ENCODE measurements at regions not wholly inside any gene's neighbourhood (a gene's known extent, or its start where the extent isn't known, plus 50 kb on each side); places are given as distances from the start of the nearest gene placed in this dataset.
"Not testable (repeated sequence)": the region's sequence is repeated elsewhere in the genome, so short reads cannot be mapped to it uniquely, and the experiment has no call there.

GRCh38 chrX:114065577-114066223 lies 518.2 kb upstream of the HTR2C start:
- H3K4me1 ChIP-seq (ENCODE audit: insufficient read depth): no peaks in the 10 kb centered on the region
- H3K4me3 ChIP-seq (ENCODE audit: low read depth, low read length): no peak overlapping the region
- 82% methylated on average over 4 of the region's 4 CpGs for WGBS
- no peaks in the 10 kb centered on the region for H3K36me3 ChIP-seq (ENCODE audit: insufficient read depth)
- H3K27ac ChIP-seq (ENCODE audit: low read depth): no peak overlapping the region
- no peak for DNase-seq (ENCODE audit: extremely low spot score)

- Histone ChIP-seq H3K4me3 (ENCODE audit: low read depth, low read length) (no peak overlapping the region), H3K27ac (ENCODE audit: low read depth) (no peak overlapping the region), H3K36me3 (ENCODE audit: insufficient read depth) (no peaks in the 10 kb centered on the region), H3K4me1 (ENCODE audit: insufficient read depth) (no peaks in the 10 kb centered on the region)
- DNase-seq (ENCODE audit: extremely low spot score): no peak
These were observed 522.7 kb upstream of the HTR2C start for GRCh38 chrX:114061226-114061625.

GRCh38 chrX:114058988-114059418 lies 524.9 kb upstream of the HTR2C start:
- Histone ChIP-seq H3K4me3 (ENCODE audit: low read depth, low read length) (no peak overlapping the region), H3K36me3 (ENCODE audit: insufficient read depth) (no peaks in the 10 kb centered on the region), H3K27ac (ENCODE audit: low read depth) (no peak overlapping the region), H3K4me1 (ENCODE audit: insufficient read depth) (no peaks in the 10 kb centered on the region)
- DNase-seq (ENCODE audit: extremely low spot score): no peak
- WGBS: 57% methylated on average over 15 of the region's 15 CpGs

GRCh38 chrX:114057422-114057821 lies 526.5 kb upstream of the HTR2C start:
- H3K4me3 ChIP-seq (ENCODE audit: low read depth, low read length); H3K36me3 ChIP-seq (ENCODE audit: insufficient read depth); DNase-seq (ENCODE audit: extremely low spot score); H3K4me1 ChIP-seq (ENCODE audit: insufficient read depth); H3K27ac ChIP-seq (ENCODE audit: low read depth): not testable (repeated sequence)
- WGBS: 95% methylated on average over 11 of the region's 11 CpGs

GRCh38 chrX:114051667-114052315 lies 532.1 kb upstream of the HTR2C start:
- 86% methylated on average over 4 of the region's 4 CpGs for WGBS
- Histone ChIP-seq H3K36me3 (ENCODE audit: insufficient read depth) (no peaks in the 10 kb centered on the region), H3K4me3 (ENCODE audit: low read depth, low read length) (no peak overlapping the region), H3K27ac (ENCODE audit: low read depth) (no peak overlapping the region), H3K4me1 (ENCODE audit: insufficient read depth) (no peaks in the 10 kb centered on the region)
- no peak for DNase-seq (ENCODE audit: extremely low spot score)

- Histone ChIP-seq H3K4me3 (ENCODE audit: low read depth, low read length) (no peak overlapping the region), H3K27ac (ENCODE audit: low read depth) (no peak overlapping the region), H3K4me1 (ENCODE audit: insufficient read depth) (no peaks in the 10 kb centered on the region), H3K36me3 (ENCODE audit: insufficient read depth) (no peaks in the 10 kb centered on the region)
- WGBS: 96% methylated on average over 7 of the region's 7 CpGs
- DNase-seq (ENCODE audit: extremely low spot score): no peak
These were observed 533.6 kb upstream of the HTR2C start for GRCh38 chrX:114050075-114050796.

GRCh38 chrX:114049063-114049462 lies 534.8 kb upstream of the HTR2C start:
- Histone ChIP-seq H3K27ac (ENCODE audit: low read depth) (no peak overlapping the region), H3K4me3 (ENCODE audit: low read depth, low read length) (no peak overlapping the region), H3K36me3 (ENCODE audit: insufficient read depth) (no peaks in the 10 kb centered on the region), H3K4me1 (ENCODE audit: insufficient read depth) (no peaks in the 10 kb centered on the region)
- no peak for DNase-seq (ENCODE audit: extremely low spot score)
- WGBS: 68% methylated on average over 3 of the region's 3 CpGs

- Histone ChIP-seq H3K36me3 (ENCODE audit: insufficient read depth) (no peaks in the 10 kb centered on the region), H3K4me3 (ENCODE audit: low read depth, low read length) (no peak overlapping the region), H3K27ac (ENCODE audit: low read depth) (no peak overlapping the region), H3K4me1 (ENCODE audit: insufficient read depth) (no peaks in the 10 kb centered on the region)
- WGBS: 62% methylated on average over 7 of the region's 7 CpGs
- no peak for DNase-seq (ENCODE audit: extremely low spot score)
These were observed 536.3 kb upstream of the HTR2C start for GRCh38 chrX:114047558-114047957.

- no peak for DNase-seq (ENCODE audit: extremely low spot score)
- Histone ChIP-seq H3K27ac (ENCODE audit: low read depth) (no peak overlapping the region), H3K36me3 (ENCODE audit: insufficient read depth) (no peaks in the 10 kb centered on the region), H3K4me3 (ENCODE audit: low read depth, low read length) (no peak overlapping the region), H3K4me1 (ENCODE audit: insufficient read depth) (no peaks in the 10 kb centered on the region)
- 82% methylated on average over 6 of the region's 6 CpGs for WGBS
These were observed 537.1 kb upstream of the HTR2C start for GRCh38 chrX:114046695-114047279.

- not testable (repeated sequence) for DNase-seq (ENCODE audit: extremely low spot score); H3K27ac ChIP-seq (ENCODE audit: low read depth); H3K4me1 ChIP-seq (ENCODE audit: insufficient read depth); H3K36me3 ChIP-seq (ENCODE audit: insufficient read depth); H3K4me3 ChIP-seq (ENCODE audit: low read depth, low read length)
- 65% methylated on average over 8 of the region's 8 CpGs for WGBS
These were observed 542.4 kb upstream of the HTR2C start for GRCh38 chrX:114041470-114041869.

- H3K27ac ChIP-seq (ENCODE audit: low read depth); H3K4me1 ChIP-seq (ENCODE audit: insufficient read depth); H3K4me3 ChIP-seq (ENCODE audit: low read depth, low read length); H3K36me3 ChIP-seq (ENCODE audit: insufficient read depth); DNase-seq (ENCODE audit: extremely low spot score): not testable (repeated sequence)
- WGBS: 83% methylated on average over 14 of the region's 18 CpGs
These were observed 543.1 kb upstream of the HTR2C start for GRCh38 chrX:114040661-114041269.

- not testable (repeated sequence) for H3K36me3 ChIP-seq (ENCODE audit: insufficient read depth); H3K4me1 ChIP-seq (ENCODE audit: insufficient read depth); H3K4me3 ChIP-seq (ENCODE audit: low read depth, low read length); H3K27ac ChIP-seq (ENCODE audit: low read depth); DNase-seq (ENCODE audit: extremely low spot score)
- WGBS: 69% methylated on average over 8 of the region's 8 CpGs
These were observed 543.8 kb upstream of the HTR2C start for GRCh38 chrX:114040111-114040510.

- WGBS: 32% methylated on average over 1 of the region's 1 CpG
- Histone ChIP-seq H3K4me1 (ENCODE audit: insufficient read depth) (no peaks in the 10 kb centered on the region), H3K36me3 (ENCODE audit: insufficient read depth) (no peaks in the 10 kb centered on the region), H3K4me3 (ENCODE audit: low read depth, low read length) (no peak overlapping the region), H3K27ac (ENCODE audit: low read depth) (no peak overlapping the region)
- no peak for DNase-seq (ENCODE audit: extremely low spot score)
These were observed 545.5 kb upstream of the HTR2C start for GRCh38 chrX:114038358-114038757.

All from urinary bladder (tissue), 3 donors.